Stimulated activated CD4-positive, alpha-beta T cell treated with anti-CD3 and anti-CD28 coated beads, Interleukin-4, amount 100 ng/mL, for 48 hours (primary cell): ENCODE measurements at regions not wholly inside any gene's neighbourhood (a gene's known extent, or its start where the extent isn't known, plus 50 kb on each side); places are given as distances from the start of the nearest gene placed in this dataset.

Experiments used
- DNase-seq, 2 donors: peaks; one replicate each; pipeline ENCODE4 v3.0.0-alpha.2; 2020; ENCODE audit warnings: low read depth in 2 of 2

- no peak for DNase-seq
Measured at GRCh38 chr2:22824618-22825017, 560.4 kb upstream of the KLHL29 start.

- no peak for DNase-seq
Measured at GRCh38 chr2:22826703-22827102, 558.3 kb upstream of the KLHL29 start.

GRCh38 chr2:22829791-22830190, 555.2 kb upstream of the KLHL29 start:
- no peak for DNase-seq

- no peak for DNase-seq
Measured at GRCh38 chr2:22832196-22832595, 552.8 kb upstream of the KLHL29 start.

GRCh38 chr2:22838461-22838860, 546.5 kb upstream of the KLHL29 start:
- no peak for DNase-seq

- no peak for DNase-seq
Measured at GRCh38 chr2:22842205-22842869, 542.6 kb upstream of the KLHL29 start.

- no peak for DNase-seq
Measured at GRCh38 chr2:22843919-22844537, 541.0 kb upstream of the KLHL29 start.

- no peak for DNase-seq
Measured at GRCh38 chr2:22850310-22850709, 534.7 kb upstream of the KLHL29 start.

- no peak for DNase-seq
Measured at GRCh38 chr2:22854588-22854987, 530.4 kb upstream of the KLHL29 start.

GRCh38 chr2:22855081-22855480, 529.9 kb upstream of the KLHL29 start:
- DNase-seq, result no peak

- DNase-seq, result no peak
Measured at GRCh38 chr2:22855761-22856184, 529.2 kb upstream of the KLHL29 start.

- no peak for DNase-seq
Measured at GRCh38 chr2:22867973-22868372, 517.0 kb upstream of the KLHL29 start.

- DNase-seq, result no peak
Measured at GRCh38 chr2:22878121-22878520, 506.9 kb upstream of the KLHL29 start.

- no peak for DNase-seq
Measured at GRCh38 chr2:22879009-22879863, 505.7 kb upstream of the KLHL29 start.

- no peak for DNase-seq
Measured at GRCh38 chr2:22880161-22880560, 504.8 kb upstream of the KLHL29 start.

GRCh38 chr2:22882011-22882410, 503.0 kb upstream of the KLHL29 start:
- no peak for DNase-seq

- DNase-seq, result no peak
Measured at GRCh38 chr2:22882643-22883042, 502.3 kb upstream of the KLHL29 start.

- no peak for DNase-seq
Measured at GRCh38 chr2:22883054-22883453, 501.9 kb upstream of the KLHL29 start.

- no peak for DNase-seq
Measured at GRCh38 chr2:22885245-22885644, 499.7 kb upstream of the KLHL29 start.

- no peak for DNase-seq
Measured at GRCh38 chr2:22887426-22887825, 497.6 kb upstream of the KLHL29 start.

GRCh38 chr2:22887845-22888244, 497.1 kb upstream of the KLHL29 start:
- DNase-seq, result no peak

- DNase-seq, result no peak
Measured at GRCh38 chr2:22890132-22890531, 494.8 kb upstream of the KLHL29 start.
